GM21367 (cell line): ENCODE measurements at regions not wholly inside any gene's neighbourhood (a gene's known extent, or its start where the extent isn't known, plus 50 kb on each side); places are given as distances from the start of the nearest gene placed in this dataset.

Experiments used
- ATAC-seq: cut with Tn5 transposase; IDR thresholded peaks from one replicate; pipeline ENCODE4 v1.9.1; 2021; ENCODE audit not compliant: unreplicated experiment

GRCh38 chr2:181334158-181334826 is 122.9 kb upstream of the ITGA4 start:
- peak; percentile 60 for ATAC-seq

- ATAC-seq: no peak
Observed at GRCh38 chr2:181340891-181341290, 116.3 kb upstream of the ITGA4 start.

- ATAC-seq: no peak
Observed at GRCh38 chr2:181341855-181342600, 115.2 kb upstream of the ITGA4 start.

- peak; percentile 84 for ATAC-seq
Observed at GRCh38 chr2:181348107-181348837, 108.9 kb upstream of the ITGA4 start.

GRCh38 chr2:181352158-181352557 is 105.0 kb upstream of the ITGA4 start:
- ATAC-seq: no peak

- ATAC-seq: no peak
Observed at GRCh38 chr2:181354626-181355025, 102.6 kb upstream of the ITGA4 start.

- ATAC-seq: no peak
Observed at GRCh38 chr2:181356526-181357130, 100.6 kb upstream of the ITGA4 start.

- ATAC-seq: no peak
Observed at GRCh38 chr2:181357979-181358378, 99.2 kb upstream of the ITGA4 start.

- no peak for ATAC-seq
Observed at GRCh38 chr2:181362561-181362960, 94.6 kb upstream of the ITGA4 start.

GRCh38 chr2:181363164-181363563 is 94.0 kb upstream of the ITGA4 start:
- ATAC-seq: no peak

- no peak for ATAC-seq
Observed at GRCh38 chr2:181364492-181365170, 92.6 kb upstream of the ITGA4 start.

- no peak for ATAC-seq
Observed at GRCh38 chr2:181366675-181367175, 90.5 kb upstream of the ITGA4 start.

- ATAC-seq: no peak
Observed at GRCh38 chr2:181367411-181367810, 89.8 kb upstream of the ITGA4 start.

- ATAC-seq: no peak
Observed at GRCh38 chr2:181367906-181368435, 89.2 kb upstream of the ITGA4 start.

- no peak for ATAC-seq
Observed at GRCh38 chr2:181370126-181370525, 87.1 kb upstream of the ITGA4 start.

GRCh38 chr2:181371195-181371594 is 86.0 kb upstream of the ITGA4 start:
- ATAC-seq: no peak

GRCh38 chr2:181371782-181372645 is 85.2 kb upstream of the ITGA4 start:
- ATAC-seq: no peak

- no peak for ATAC-seq
Observed at GRCh38 chr2:181372646-181373040, 84.5 kb upstream of the ITGA4 start.
